Cardiac muscle cell (in vitro differentiated cells and primary cell): ENCODE measurements at regions not wholly inside any gene's neighbourhood (a gene's known extent, or its start where the extent isn't known, plus 50 kb on each side); places are given as distances from the start of the nearest gene placed in this dataset.

Experiments used
- DNase-seq, 2 donors: peaks; one replicate each; pipeline versions ENCODE4 v3.0.0 to v3.0.0-alpha.2; 2010 to 2017; ENCODE audit warnings: low read depth in 1 of 2, low spot score in 1 of 2
- H3K27ac ChIP-seq: fragments of 200-600 bp; sonication (generic); 2 replicates; pipeline ENCODE4 v1.5.1; 2016
- H3K27me3 ChIP-seq: fragments of 200-600 bp; sonication (generic); 2 replicates; pipeline ENCODE4 v1.6.0; 2016; ENCODE audit warnings: control low read depth
- H3K36me3 ChIP-seq: fragments of 200-600 bp; sonication (generic); 2 replicates; pipeline ENCODE4 v1.5.1; 2016; ENCODE audit warnings: control low read depth
- H3K4me1 ChIP-seq: fragments of 200-600 bp; sonication (generic); 2 replicates; pipeline ENCODE4 v1.8.1; 2017; ENCODE audit warnings: low read depth, mild to moderate bottlenecking, mixed run types
- H3K4me3 ChIP-seq: fragments of 200-600 bp; sonication (generic); 2 replicates; pipeline ENCODE4 v1.5.1; 2016; ENCODE audit warnings: mild to moderate bottlenecking
- H3K9me3 ChIP-seq: fragments of 200-600 bp; sonication (generic); 2 replicates; pipeline ENCODE4 v1.5.1; 2017; ENCODE audit warnings: low read depth, mild to moderate bottlenecking, control low read depth
- TF ChIP-seq, protein P1 (sequence below): IDR thresholded peaks from 2 replicates; pipeline ENCODE4 v1.5.1; 2012; ENCODE audit warnings: low read depth, mild to moderate bottlenecking, low read length

DNA sequence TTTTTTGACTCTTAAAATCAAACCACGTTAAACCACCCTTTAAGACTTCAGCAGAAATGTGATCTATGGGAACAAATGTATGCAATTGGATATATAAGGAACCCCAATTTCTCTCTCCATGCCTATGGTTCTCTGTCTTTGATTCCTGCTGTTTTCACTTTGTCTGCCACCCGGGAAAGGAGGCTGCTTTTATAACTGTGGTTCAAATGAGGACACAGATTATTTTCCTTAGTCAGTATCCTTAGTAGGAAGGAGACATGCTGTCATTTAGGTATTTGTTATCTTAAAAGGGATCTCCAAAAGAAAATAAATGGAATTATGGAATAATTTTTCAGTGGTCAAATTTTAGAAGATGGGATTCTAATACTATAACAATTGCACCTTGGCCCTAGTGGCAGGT is 176.1 kb upstream of the NREP start:
- Histone ChIP-seq H3K4me3 (no peak overlapping the region), H3K4me1 (peaks cover 11% of the 10 kb centered on the region), H3K27ac (no peak overlapping the region), H3K27me3 (no peaks in the 10 kb centered on the region), H3K36me3 (no peaks in the 10 kb centered on the region), H3K9me3 (no peaks in the 10 kb centered on the region)
- TF ChIP-seq, protein P1, sequence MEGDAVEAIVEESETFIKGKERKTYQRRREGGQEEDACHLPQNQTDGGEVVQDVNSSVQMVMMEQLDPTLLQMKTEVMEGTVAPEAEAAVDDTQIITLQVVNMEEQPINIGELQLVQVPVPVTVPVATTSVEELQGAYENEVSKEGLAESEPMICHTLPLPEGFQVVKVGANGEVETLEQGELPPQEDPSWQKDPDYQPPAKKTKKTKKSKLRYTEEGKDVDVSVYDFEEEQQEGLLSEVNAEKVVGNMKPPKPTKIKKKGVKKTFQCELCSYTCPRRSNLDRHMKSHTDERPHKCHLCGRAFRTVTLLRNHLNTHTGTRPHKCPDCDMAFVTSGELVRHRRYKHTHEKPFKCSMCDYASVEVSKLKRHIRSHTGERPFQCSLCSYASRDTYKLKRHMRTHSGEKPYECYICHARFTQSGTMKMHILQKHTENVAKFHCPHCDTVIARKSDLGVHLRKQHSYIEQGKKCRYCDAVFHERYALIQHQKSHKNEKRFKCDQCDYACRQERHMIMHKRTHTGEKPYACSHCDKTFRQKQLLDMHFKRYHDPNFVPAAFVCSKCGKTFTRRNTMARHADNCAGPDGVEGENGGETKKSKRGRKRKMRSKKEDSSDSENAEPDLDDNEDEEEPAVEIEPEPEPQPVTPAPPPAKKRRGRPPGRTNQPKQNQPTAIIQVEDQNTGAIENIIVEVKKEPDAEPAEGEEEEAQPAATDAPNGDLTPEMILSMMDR = no peak
- no peak for DNase-seq

DNA sequence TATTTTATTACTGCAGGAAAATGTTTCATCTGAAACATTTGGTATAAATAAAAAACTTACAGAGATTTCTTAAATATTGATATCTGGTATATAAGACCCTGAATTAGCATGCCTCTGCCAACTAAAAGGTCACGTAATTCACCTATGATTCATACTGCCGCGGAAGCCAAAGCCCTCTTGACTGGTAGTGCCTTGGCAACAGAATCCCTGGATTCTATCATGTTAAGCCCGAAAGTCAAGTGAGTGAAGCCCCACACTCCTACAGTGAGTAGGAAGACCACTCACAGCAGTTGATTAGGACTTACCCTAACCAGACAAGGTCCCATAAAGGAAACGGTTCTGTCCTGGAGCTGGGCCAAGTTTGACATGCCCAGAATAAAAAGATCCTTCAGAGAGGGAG is 175.6 kb upstream of the NREP start:
- Histone ChIP-seq H3K27ac (no peak overlapping the region), H3K36me3 (no peaks in the 10 kb centered on the region), H3K4me3 (no peak overlapping the region), H3K4me1 (peaks cover 11% of the 10 kb centered on the region), H3K9me3 (no peaks in the 10 kb centered on the region), H3K27me3 (no peaks in the 10 kb centered on the region)
- DNase-seq = peak; percentile 44 to 56
- TF ChIP-seq, protein P1 = no peak

DNA sequence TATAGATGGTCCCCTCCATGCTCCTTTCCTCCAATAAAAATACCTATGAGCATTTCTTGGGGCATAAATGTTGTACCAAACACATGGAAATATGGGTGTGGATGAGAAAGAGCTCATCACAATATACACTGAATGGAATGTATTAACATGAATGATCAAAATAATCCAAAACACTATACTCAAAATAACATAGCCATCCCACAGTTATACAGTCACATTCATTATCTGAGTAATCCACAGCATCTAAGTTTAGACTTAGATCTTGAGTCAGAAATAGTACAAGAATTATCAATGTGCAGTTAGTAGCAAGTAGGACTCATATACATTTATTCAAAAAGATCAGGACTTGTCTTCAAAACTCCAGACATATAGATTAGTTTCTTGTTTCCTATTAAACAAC is 175.2 kb upstream of the NREP start:
- peaks cover 11% of the 10 kb centered on the region for H3K4me1 ChIP-seq
- DNase-seq = no peak

DNA sequence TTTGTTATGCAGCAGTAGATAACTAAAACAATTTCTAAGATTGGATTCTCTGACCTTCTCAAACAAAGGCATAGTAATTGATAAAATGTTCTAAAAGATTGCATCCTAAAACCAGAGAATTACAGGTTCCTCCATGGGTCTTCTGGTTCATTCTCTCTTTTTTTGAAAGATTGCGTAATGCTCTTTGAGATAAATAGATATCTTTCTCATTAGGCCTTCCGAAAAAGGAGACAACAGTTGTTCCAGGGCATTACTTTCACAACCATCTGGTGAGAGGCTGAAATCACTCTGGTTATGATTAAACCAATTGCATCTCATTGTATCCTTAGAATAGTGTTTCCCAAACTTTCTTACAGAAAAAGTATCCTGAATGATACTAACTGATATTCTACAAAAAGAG is 174.7 kb upstream of the NREP start:
- no peak overlapping the region for H3K27ac ChIP-seq
- peaks cover 11% of the 10 kb centered on the region for H3K4me1 ChIP-seq
- no peaks in the 10 kb centered on the region for H3K9me3 ChIP-seq
- no peaks in the 10 kb centered on the region for H3K27me3 ChIP-seq
- no peak for DNase-seq
- TF ChIP-seq, protein P1 = no peak
- H3K4me3 ChIP-seq = no peak overlapping the region
- no peaks in the 10 kb centered on the region for H3K36me3 ChIP-seq

More for the DNA sequence above, 175.2 kb upstream of the NREP start:
- Histone ChIP-seq H3K27me3 (no peaks in the 10 kb centered on the region), H3K4me3 (no peak overlapping the region), H3K27ac (no peak overlapping the region), H3K36me3 (no peaks in the 10 kb centered on the region), H3K9me3 (no peaks in the 10 kb centered on the region)
- TF ChIP-seq, protein P1 = no peak

DNA sequence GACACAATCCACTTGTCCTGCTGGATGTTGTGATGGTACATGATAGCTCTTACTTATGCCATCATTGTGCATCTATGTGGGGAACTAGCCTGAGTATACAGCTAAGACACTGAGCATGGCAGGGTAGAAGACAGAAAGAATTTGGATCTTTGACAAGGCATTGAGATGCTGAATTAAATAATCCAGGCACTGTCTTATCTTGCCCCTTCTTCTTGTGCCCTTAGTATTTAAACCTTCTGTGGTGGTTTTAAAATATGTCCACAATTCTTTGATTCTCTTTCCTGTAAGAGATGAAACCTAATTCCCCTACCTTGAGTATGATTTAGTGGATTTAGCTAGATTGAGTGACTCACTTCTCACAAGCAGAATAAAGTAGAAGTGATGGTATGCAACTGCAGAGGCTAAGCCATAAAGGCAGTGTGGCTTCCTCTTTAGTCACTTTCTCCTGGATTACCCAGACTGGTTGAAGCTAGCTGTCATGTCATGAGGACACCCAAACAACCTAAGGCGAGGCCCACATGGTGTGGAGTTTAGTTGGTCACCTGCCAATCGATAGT is 174.0 kb upstream of the NREP start:
- Histone ChIP-seq H3K27me3 (no peaks in the 10 kb centered on the region), H3K4me1 (peaks cover 11% of the 10 kb centered on the region), H3K4me3 (no peak overlapping the region), H3K36me3 (no peaks in the 10 kb centered on the region), H3K9me3 (no peaks in the 10 kb centered on the region), H3K27ac (no peak overlapping the region)
- DNase-seq = no peak
- TF ChIP-seq, protein P1 = no peak

DNA sequence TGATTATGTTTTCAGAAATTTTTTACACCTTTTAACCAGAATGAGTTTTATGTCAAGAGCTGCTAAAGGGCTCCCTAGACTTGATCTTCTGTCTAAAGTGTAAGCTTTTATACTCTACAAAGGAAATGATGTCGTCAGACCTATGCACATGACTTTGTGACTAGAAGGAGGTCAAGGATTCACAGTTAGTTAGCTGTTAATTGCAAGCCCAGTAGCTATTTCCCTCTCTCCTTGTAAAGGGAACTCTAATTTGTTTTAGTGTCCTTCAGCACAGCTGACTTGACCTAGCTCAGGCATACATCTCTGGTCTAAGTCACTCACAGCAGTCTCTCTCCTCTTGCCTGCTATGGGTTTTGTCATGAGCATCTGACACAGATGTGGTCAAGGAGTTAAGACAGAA is 173.5 kb upstream of the NREP start:
- no peaks in the 10 kb centered on the region for H3K9me3 ChIP-seq
- no peak overlapping the region for H3K4me3 ChIP-seq
- no peak overlapping the region for H3K27ac ChIP-seq
- H3K36me3 ChIP-seq = no peaks in the 10 kb centered on the region
- H3K4me1 ChIP-seq = peaks cover 11% of the 10 kb centered on the region
- TF ChIP-seq, protein P1 = no peak
- no peak for DNase-seq
- no peaks in the 10 kb centered on the region for H3K27me3 ChIP-seq
